GM23338 (cell line): ENCODE measurements at regions not wholly inside any gene's neighbourhood (a gene's known extent, or its start where the extent isn't known, plus 50 kb on each side); places are given as distances from the start of the nearest gene placed in this dataset.

ENCODE experiments used
- CREB1 ChIP-seq: fragments of 250-450 bp; sonication (Bioruptor Pico); IDR thresholded peaks from 2 replicates; pipeline ENCODE4 v1.5.0; 2020; ENCODE audit warnings: low read depth, mild to moderate bottlenecking, moderate library complexity
- EZH2 ChIP-seq: fragments of 200-600 bp; sonication (generic); IDR thresholded peaks from one replicate; pipeline ENCODE4 v1.8.0; 2017; ENCODE audit warnings: antibody characterized with exemption, mild to moderate bottlenecking, low read depth; ENCODE audit not compliant: unreplicated experiment
- EZH2phosphoT487 ChIP-seq: fragments of 200-600 bp; sonication (generic); IDR thresholded peaks from one replicate; pipeline ENCODE4 v1.8.1; 2018; ENCODE audit warnings: antibody characterized with exemption; ENCODE audit not compliant: unreplicated experiment
- JUNB ChIP-seq: IDR thresholded peaks from one replicate; pipeline ENCODE4 v1.6.1; 2016; ENCODE audit warnings: antibody characterized with exemption; ENCODE audit not compliant: unreplicated experiment
- NANOG ChIP-seq: IDR thresholded peaks from 2 replicates; pipeline ENCODE4 v1.6.1; 2016; ENCODE audit warnings: antibody characterized with exemption, borderline replicate concordance
- POLR2AphosphoS5 ChIP-seq: IDR thresholded peaks from 2 replicates; pipeline ENCODE4 v1.6.1; 2016; ENCODE audit warnings: antibody characterized with exemption, low read depth
- STAT1 ChIP-seq: IDR thresholded peaks from one replicate; pipeline ENCODE4 v1.6.1; 2016; ENCODE audit warnings: antibody characterized with exemption; ENCODE audit not compliant: unreplicated experiment
- ZNF114 ChIP-seq: fragments of 250-450 bp; sonication (Bioruptor Pico); IDR thresholded peaks from 2 replicates; pipeline ENCODE4 v1.5.0; 2020; ENCODE audit warnings: mild to moderate bottlenecking, moderate library complexity
- ZNF331 ChIP-seq: fragments of 250-450 bp; sonication (Bioruptor Pico); IDR thresholded peaks from 2 replicates; pipeline ENCODE4 v1.5.0; 2020; ENCODE audit warnings: low read depth, mild to moderate bottlenecking, moderate library complexity
- TF ChIP-seq, protein P1 (sequence below), 2 experiments: fragments of 200-600 bp in 1 of 2; sonication (generic) in 1 of 2; conservative IDR thresholded peaks; 2 replicates each; pipeline versions ENCODE4 v1.5.1 to v1.6.1; 2016 to 2017; ENCODE audit warnings: antibody characterized with exemption in 2 of 2, low read depth in 2 of 2, mild to moderate bottlenecking in 2 of 2, moderate library complexity in 1 of 2
- TF ChIP-seq, protein P2 (sequence below): IDR thresholded peaks from one replicate; pipeline ENCODE4 v1.6.1; 2018; ENCODE audit warnings: antibody characterized with exemption; ENCODE audit not compliant: unreplicated experiment
- TF ChIP-seq, protein P3 (sequence below): IDR thresholded peaks from 2 replicates; pipeline ENCODE4 v1.6.1; 2016; ENCODE audit warnings: antibody characterized with exemption

DNA sequence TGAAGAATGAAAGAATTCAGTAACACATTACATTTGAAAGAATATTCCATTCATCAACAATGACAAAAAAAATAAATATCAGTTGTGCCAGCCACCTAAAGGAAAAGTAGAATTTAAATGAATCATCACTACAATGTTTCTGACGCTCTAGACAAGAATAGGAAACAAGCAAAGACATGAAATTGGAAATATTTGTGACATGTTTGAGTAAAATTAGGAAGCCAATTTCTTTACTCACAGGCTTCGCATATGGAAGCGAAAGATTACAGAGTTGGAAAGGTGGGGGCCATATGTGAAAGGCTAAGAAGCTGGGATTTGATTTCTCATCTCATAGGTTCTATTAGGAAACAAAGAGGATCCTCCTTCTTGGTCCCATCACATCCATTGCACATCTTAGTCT, 279.0 kb downstream of the IPO8 start:
- TF ChIP-seq, protein P1, sequence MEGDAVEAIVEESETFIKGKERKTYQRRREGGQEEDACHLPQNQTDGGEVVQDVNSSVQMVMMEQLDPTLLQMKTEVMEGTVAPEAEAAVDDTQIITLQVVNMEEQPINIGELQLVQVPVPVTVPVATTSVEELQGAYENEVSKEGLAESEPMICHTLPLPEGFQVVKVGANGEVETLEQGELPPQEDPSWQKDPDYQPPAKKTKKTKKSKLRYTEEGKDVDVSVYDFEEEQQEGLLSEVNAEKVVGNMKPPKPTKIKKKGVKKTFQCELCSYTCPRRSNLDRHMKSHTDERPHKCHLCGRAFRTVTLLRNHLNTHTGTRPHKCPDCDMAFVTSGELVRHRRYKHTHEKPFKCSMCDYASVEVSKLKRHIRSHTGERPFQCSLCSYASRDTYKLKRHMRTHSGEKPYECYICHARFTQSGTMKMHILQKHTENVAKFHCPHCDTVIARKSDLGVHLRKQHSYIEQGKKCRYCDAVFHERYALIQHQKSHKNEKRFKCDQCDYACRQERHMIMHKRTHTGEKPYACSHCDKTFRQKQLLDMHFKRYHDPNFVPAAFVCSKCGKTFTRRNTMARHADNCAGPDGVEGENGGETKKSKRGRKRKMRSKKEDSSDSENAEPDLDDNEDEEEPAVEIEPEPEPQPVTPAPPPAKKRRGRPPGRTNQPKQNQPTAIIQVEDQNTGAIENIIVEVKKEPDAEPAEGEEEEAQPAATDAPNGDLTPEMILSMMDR (conservative IDR thresholded peaks at IDR 0.05; ENCODE audit: low read depth in 2 of 2) = no peak
- no peak for TF ChIP-seq ZNF114
- no peak for TF ChIP-seq EZH2phosphoT487
- TF ChIP-seq, protein P2, sequence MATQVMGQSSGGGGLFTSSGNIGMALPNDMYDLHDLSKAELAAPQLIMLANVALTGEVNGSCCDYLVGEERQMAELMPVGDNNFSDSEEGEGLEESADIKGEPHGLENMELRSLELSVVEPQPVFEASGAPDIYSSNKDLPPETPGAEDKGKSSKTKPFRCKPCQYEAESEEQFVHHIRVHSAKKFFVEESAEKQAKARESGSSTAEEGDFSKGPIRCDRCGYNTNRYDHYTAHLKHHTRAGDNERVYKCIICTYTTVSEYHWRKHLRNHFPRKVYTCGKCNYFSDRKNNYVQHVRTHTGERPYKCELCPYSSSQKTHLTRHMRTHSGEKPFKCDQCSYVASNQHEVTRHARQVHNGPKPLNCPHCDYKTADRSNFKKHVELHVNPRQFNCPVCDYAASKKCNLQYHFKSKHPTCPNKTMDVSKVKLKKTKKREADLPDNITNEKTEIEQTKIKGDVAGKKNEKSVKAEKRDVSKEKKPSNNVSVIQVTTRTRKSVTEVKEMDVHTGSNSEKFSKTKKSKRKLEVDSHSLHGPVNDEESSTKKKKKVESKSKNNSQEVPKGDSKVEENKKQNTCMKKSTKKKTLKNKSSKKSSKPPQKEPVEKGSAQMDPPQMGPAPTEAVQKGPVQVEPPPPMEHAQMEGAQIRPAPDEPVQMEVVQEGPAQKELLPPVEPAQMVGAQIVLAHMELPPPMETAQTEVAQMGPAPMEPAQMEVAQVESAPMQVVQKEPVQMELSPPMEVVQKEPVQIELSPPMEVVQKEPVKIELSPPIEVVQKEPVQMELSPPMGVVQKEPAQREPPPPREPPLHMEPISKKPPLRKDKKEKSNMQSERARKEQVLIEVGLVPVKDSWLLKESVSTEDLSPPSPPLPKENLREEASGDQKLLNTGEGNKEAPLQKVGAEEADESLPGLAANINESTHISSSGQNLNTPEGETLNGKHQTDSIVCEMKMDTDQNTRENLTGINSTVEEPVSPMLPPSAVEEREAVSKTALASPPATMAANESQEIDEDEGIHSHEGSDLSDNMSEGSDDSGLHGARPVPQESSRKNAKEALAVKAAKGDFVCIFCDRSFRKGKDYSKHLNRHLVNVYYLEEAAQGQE = no peak
- no peak for TF ChIP-seq EZH2
- TF ChIP-seq POLR2AphosphoS5 = no peak
- TF ChIP-seq NANOG = no peak
- TF ChIP-seq, protein P3, sequence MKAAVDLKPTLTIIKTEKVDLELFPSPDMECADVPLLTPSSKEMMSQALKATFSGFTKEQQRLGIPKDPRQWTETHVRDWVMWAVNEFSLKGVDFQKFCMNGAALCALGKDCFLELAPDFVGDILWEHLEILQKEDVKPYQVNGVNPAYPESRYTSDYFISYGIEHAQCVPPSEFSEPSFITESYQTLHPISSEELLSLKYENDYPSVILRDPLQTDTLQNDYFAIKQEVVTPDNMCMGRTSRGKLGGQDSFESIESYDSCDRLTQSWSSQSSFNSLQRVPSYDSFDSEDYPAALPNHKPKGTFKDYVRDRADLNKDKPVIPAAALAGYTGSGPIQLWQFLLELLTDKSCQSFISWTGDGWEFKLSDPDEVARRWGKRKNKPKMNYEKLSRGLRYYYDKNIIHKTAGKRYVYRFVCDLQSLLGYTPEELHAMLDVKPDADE = no peak
- no peak for TF ChIP-seq ZNF331 (CRISPR knock-in tag)
- no peak for TF ChIP-seq STAT1
- TF ChIP-seq CREB1 (CRISPR knock-in tag) = no peak
- no peak for TF ChIP-seq JUNB
